Activated naive CD4-positive, alpha-beta T cell (primary cell): ENCODE measurements at regions not wholly inside any gene's neighbourhood (a gene's known extent, or its start where the extent isn't known, plus 50 kb on each side); places are given as distances from the start of the nearest gene placed in this dataset.
"Not testable (repeated sequence)": the region's sequence is repeated elsewhere in the genome, so short reads cannot be mapped to it uniquely, and the experiment has no call there.

Experiments
- DNase-seq, 4 experiments: peaks; one replicate each; lab custom pipeline; 2025; lab: John Stamatoyannopoulos, UW

DNA sequence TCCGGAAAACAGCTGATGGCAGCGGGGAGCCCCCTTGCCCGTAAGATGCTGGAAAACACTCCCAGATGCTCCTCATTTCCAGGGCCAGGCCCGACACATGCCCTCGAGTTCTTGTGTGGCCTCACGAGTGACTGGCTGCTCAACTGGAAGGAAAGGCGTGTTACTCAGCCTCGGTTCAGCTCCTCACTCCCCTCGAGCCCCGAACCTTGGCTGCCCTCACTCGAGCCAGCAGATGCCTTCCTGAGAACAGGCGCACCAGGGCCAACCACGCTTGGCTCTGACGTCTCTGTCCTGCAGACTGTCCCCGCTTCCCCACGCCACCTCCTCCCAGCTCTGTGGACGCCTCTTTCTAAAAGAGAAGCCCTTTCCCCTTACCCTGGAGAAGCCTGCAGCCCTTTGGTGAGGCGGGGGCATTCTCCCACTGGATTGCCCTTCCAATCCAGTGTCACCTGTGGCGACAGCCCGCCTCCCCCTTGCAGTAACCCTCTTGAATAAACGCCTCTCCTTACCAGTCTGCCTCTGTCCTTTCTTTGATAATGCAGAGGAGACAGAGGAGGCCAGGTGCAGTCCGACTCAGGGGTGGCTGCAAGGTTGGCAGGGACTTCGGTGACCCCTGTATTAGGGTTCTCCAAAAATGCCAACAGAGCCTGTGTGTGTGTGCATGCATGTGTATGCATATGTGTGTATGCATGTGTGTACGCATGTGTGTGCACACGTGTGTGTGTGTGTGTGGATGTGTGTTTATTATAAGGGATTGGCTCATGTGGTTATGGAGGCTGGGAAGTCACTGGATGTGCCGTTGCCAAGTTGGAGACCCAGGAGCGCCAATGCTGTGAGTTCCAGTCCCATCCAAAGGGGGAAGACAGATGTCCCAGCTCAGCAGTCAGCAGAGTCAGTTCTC lies 166.3 kb downstream of the KIF26A start:
- no peak for DNase-seq

DNA sequence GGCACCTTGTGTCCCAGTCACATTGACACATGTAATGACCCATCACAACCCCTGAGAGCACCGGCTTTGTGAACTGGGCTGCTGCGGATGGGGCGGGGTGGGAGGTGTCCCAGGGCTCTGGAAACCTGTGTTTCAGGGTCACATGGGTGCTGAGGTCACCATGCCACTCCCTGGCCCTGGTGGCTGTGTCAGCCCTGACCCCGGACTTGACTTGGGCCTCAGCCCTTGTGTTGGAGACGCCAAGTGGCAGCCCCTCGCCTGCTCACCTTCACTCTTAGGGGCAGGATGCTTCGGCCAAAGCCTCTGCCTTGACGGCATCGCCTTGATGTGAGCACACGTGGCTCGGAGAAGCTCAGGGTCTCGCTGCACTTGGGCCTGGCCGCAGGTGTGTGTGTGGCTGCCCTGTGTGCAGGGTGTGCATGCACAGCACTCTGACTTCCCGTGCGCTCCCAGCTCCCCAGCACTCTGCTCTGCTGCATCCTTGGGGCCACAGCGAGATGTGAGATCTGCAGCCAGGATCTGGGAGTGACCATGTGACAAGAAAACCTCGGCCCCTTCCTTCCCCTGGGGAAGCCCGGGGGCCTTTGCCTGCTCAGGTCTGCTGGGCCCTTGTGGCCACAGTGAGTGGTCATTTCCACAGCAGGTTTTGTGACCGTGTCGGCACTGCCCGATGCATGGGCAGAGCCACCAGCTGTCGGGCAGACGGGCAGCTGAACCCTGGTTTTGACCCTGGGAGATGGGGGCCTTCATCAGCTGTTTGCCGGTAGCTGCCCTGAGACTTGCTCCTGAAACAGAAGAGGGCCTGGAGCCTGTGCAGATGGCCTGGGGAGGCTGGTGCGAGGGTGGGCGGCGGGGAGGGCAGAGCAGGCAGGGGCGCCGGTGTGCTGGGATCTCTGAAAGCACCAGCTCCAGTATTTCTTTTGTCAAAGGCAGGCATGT lies 167.4 kb downstream of the KIF26A start:
- no peak for DNase-seq

DNA sequence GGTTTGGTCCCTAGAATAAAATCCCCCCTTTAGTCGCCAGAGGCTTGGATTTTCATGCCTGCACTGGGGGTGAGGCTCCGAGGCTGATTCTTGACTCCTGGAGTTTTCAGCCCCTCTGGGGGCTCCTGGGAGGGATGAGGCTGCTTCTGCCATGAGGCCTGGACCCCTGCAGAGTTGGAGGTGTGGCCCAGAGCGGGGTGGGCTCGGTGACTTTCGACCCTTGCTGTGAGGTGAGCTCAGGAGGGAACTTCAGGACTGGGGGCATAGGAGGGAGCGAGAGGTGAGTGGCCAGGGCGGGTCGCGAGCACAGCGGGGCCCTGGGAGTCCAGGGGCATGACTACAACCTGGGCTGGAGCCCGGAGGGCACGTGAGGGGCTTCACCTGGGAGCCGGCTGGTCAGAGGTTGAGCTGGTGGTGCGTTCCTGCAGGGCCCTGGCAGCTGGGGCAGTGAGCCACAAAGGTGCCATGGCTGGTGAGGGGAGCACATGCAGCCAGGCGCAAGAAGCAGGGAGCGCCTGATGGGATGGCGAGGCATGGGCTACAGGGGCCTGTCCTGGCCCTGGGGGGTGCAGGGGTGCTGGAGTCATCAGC lies 168.2 kb downstream of the KIF26A start:
- no peak for DNase-seq

DNA sequence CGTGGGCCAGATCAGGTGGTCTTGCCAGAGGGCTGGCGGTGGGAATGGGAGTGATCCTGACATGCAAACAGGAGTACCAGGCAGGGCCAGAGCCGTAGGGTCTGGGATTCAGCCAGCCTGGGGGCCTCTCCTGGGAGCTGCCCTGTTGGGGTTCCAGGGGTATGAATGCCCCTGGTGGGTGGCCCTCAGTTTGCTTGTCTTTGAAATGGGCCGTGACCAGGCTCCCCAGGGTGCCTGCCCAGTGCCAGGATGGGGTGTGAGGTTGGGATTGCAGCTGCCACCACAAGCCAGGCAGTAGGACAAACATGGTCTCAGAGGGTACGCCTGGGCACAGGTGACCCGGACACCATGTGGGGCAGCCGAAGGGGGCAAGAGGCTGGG lies 168.8 kb downstream of the KIF26A start:
- no peak for DNase-seq

DNA sequence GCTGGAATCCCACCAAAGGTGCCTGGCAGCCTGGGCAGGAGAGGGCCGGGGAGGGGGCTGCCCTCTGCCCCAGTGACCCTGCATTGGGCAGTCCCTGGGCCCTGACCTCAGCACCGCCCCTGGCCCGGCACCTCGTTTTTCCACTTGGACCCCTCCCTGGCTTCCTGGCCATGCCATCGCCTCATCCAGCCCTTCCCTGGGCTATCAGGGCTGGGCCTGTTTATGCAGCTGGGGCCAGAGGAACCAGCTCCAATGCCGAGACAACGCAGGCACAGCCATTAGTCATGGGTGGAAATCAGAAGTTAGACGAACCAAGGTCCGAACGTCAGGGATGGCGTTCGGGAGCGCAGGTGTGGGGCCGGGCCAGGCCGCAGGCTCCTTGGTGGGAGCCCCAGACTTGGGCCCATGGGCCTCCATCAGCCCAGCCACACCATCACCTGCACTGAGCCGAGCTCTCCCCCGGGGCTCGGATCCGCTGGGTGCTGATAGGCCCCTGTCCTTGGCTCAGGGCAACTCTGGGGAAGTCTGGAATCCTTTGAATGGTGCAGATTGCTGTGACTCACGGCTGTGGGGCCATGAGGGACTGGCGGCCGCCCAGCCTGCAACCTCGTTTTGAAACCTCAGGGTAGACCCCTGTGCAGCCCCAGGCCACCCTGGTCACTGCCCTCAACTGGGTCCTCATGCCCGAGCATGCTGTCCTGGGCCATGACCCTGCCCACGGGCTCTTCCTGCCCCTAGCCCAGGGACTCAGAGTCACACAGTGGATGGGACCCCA lies 169.4 kb downstream of the KIF26A start:
- DNase-seq: no peak

DNA sequence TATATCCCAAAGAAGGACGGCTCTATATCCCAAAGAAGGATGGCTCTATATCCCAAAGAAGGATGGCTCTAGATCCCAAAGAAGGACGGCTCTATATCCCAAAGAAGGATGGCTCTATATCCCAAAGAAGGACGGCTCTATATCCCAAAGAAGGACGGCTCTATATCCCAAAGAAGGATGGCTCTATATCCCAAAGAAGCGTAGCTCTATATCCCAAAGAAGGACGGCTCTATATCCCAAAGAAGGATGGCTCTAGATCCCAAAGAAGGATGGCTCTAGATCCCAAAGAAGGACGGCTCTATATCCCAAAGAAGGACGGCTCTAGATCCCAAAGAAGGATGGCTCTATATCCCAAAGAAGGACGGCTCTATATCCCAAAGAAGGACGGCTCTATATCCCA lies 170.1 kb downstream of the KIF26A start:
- not testable (repeated sequence) for DNase-seq

DNA sequence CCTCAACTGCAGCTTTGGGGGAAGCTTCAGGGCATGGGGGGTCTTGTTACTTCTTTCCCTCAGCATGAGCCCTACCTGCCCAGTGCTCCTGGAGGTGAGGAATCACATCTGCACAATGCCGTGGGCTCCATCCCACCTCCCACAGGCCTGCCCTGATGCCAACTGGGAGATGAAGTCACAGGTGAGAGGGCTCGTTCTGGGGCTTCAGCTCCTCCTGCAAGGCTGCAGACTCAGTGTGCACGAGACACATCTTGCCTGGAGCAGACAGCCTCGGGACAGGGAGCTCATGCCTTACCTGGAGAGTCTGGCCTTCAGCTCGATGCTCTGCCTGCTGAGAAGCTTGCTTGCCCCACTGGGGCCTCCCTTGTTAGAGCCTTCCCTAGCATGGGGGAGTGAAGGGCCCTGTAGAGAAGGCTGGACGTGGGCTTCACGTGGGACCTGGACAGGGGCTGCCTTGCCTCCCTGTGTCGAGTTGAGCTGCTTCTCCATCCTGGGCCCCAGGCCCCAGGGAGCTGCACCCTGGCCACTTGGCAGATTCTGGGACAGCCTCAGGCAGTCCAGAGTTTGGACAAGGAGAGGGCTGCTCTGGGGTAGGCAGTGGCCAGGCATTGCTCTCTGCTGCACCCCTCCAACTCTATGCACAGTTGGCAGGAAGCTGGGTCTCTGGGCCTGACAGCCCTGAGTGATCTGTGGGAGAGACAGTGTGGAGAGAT lies 171.4 kb downstream of the KIF26A start:
- DNase-seq: no peak

DNA sequence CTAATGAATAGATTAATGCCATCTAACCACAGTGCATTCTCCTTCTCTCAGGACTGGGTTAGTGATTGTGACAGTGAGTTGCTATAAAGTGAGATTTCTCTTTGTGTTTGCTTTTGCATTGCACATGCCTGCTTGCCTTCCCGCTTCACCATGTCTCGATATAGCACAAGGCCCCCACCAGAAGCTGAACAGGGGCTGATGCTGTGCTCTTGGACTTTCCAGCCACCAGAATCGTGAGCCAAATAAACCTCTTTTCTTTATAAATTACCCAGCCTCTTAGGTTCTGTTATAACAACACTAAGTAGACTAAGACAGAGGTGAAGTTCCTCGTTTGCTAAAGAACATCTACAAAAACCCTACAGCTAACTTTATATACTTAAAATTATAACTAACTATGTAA lies 173.0 kb downstream of the KIF26A start:
- DNase-seq: no peak

DNA sequence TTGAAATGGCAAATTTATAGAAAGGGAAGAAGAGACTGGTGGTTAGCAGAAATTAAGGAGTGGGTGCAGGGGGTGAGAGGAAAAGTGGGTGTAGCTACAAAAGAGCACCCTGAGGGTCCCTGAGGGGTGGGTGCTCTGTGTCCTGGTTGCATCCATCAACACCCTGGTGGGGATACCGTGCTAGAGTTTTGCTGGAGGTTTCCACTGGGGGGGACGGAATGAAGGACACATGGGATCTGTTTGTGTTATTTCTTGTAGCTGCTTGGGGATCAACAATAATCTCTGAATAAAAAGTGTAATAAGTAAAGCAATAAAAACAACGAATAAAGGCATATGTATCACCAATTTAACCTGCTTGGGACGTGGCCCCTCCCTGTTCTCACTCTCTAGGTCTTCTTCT lies 175.3 kb downstream of the KIF26A start:
- DNase-seq: no peak

DNA sequence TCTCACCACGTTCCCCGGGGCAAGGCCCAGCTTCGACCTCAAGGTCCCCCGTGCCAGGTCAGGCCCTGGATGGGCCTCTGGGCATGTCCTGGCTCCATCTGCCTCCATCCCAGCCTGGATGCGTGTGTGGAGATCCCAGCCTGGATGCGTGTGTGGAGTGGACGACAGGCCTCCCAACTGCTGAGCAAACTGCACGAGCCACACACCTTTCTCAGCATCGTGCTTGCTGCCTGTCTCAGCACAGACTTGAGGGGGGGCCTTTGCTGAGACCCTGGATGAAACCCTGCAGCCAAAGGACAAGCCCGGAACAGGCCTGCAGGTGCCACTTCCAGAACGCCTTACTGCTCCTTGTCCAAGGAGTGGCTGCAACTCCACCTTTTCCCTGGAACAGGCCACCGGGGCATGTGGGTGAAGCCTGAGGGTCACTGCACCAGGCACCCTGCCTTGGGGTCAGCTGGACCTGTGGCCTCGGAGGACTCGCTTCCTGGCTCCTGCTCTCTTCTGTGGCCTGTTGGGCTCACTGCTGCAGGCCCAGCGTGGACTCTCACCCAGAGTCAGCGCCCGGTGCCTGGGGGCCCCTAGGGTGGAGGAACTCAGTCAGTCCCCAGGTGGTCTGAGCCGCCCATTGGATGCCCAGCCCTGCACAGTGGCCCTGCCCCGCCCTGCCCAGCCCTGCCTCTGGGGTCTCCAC lies 176.0 kb downstream of the KIF26A start:
- no peak for DNase-seq

DNA sequence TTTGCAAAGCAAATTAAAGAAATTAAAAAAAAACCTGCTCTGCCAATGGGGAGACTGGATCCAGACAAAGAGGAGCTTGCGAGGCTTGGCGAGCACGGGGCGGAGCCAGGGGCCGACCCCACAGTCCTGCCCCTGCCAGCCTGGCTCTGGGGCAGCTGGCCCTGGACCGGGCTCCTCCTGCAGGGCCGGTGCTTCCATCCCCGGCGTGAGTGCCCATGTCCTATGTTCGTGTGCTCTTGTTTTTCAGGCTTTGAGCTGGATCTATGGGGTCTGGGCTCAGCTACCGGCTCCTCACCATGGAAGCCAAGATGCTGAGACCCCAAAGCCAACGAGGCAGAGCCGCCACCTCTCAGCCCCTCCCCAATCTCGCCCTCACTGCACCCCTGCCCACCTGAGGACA lies 176.8 kb downstream of the KIF26A start:
- DNase-seq: no peak

DNA sequence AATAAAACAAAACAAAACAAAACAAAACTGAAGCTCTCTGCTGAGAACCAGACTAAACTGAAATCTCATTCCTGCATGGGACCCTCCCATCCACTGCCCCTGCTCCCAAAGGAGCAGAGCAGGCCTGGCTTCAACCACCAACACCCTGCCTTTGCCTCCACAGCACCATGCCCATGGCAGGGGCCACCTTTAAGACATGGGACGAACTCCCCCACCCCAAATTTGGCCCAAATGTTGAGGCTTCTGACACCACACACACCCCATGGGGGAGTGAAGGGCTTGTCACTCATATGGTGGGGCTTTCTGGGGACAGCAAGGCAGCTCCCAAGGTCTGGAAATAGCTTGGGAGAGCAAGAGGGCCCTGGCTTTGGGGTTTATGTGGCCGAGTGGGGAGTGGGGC lies 177.2 kb downstream of the KIF26A start:
- no peak for DNase-seq

DNA sequence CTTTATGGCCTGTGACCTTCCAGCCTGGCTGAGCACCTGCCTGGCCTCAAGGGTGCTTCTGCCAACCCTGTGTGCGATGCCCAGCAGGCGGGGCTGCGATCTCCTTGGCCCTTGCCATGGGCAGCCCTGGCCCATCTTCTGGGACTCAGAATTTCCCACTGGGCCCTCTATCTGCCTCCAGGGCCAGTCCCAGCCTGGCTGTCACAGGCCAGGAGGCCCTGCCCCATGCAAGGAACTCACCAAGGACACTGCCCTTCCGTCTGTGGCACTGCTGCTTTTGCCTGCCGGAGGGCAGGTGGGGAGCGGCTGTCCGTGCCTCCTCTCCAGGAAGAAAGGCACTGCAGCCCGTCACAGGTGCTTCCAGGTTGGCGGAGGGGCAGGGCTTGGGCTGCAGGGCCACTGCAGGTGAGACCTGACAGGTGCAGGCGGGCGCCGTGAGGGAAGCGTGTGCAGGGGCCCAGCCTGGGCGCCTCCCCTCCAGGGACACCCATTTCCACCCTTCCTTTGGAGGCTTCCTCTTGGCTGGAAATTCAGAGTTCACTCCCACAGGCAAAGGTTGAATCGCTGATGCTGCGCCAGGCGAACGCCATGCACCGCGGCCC lies 177.8 kb downstream of the KIF26A start:
- no peak for DNase-seq

DNA sequence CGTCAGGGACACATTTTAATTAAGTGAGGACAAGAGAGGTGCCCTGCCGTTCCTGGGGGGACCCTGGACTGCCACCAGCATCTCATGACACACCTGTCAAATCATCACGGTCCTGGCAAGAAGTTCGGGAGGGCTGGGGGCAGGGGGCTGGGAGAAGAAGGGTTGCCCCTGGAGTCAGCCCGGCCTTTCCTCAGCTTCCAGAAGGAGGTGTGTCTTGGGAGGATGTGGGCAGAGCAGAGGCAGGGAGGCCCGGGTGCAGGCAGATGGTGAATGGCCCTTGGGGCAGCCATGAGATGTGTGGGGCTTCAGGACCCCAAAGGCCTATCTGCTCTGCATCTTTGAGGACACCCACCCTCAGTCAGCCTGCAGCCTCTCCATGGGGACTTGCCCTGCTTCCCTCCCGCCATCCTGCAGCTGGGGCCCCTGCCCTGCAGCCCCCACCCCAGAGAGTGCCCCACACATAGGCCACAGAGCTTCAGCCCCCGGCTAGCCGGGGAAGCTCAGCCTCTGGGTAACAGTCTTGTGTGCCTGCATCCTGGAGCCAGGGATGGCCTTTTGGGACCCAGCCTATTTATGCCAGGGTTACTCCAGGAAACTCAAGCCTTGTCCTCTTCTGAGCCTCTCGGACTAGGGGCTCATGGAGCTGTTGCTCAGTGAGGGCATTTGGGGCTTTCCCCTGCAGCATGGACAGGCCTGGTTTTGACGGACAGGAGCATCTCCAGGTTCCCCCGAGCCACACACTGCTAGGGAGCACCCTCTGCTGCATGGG lies 178.5 kb downstream of the KIF26A start:
- no peak for DNase-seq

DNA sequence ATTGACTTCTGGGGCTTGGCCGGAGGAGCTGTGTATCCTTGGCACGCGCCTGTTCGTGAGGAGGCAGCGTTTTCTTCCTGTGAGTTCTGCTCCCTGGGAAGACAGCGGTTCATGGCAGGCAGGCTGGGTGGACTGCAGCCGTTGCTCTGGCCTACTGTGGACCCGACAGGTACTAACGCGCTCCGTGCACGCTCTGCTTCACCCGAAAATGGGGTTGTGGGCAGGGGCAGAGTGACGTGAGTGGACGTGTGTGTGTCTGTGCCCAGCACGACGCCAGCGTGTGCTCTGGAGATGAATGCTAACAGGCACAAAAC lies 179.1 kb downstream of the KIF26A start:
- DNase-seq: no peak

DNA sequence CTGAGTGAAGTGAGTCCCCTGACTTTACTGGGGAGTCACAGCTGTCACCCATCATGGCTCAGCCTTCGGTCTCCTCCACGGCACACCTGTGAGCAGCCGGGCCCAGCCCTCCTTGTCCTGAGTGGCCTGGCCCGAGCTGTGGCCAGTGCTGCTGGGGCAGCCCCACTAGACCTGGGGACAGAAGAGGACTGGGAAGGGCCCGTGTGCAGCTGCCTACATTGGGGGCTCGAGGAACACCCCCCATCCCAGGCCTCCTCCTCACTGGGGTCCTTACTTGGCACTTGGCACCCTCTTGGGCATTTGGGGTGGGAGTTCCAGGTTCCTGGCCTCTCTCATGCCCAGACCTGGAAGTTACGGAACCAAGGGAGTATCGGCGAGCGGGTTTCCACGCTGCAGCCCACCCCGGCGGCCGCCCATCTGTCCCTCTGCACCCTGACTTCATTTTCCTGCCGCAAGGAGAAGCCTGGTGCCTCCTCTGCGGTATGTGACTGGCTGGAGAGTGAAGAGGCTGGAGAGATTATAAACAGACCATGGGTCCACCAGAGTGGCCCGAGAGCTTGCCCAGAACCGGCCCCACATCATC lies 179.7 kb downstream of the KIF26A start:
- no peak for DNase-seq

DNA sequence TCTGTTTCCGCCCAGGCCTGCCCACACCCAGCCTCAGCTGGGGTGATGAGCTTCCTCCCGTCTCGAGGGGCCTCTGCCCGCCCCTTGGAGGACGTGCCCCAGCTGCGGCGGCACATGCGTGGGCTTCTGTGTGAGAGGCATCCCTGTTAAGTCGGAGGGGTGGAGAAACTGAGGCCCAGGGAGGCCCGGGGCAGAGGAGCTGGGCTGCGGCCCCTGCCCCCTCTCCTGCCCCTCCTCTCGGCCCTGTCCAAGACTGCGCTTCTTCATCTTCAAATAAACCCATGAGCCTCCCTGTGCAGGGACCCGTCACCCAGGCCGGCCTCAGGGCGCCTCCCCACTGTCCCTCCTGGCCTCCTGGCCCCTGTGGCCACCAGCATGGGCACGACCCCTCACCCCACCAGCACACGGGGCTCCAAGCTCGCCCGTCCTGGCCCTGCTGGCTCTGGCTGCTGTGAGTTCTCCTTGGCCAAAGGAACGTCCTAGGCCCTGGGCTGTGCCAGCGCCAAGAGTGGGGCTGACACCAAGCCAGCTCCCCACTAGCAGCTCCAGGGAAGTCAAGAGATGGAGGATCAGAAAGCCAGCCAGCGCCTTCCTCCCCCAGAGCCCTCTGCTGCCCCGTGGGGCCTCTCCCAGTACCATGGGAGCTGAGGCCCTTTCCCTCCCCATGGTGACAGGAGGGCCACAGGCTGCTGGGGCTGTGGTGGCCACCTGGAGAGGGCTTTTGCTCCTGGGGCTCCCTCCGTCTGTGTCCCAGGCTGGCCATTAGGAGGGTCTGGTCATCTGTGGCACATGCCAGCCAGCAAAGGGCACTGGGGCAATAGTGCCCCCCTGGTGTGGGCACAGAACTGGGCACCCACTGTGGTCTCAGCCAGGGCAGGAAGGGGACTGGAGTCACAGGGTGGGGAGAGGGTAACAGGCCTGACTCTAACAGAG lies 180.4 kb downstream of the KIF26A start:
- no peak for DNase-seq
